GM18870 (cell line): ENCODE measurements at regions not wholly inside any gene's neighbourhood (a gene's known extent, or its start where the extent isn't known, plus 50 kb on each side); places are given as distances from the start of the nearest gene placed in this dataset.
"Not testable (repeated sequence)": the region's sequence is repeated elsewhere in the genome, so short reads cannot be mapped to it uniquely, and the experiment has no call there.

Experiments used
- ATAC-seq: cut with Tn5 transposase; IDR thresholded peaks from one replicate; pipeline ENCODE4 v1.9.1; 2021; ENCODE audit warnings: moderate library complexity; ENCODE audit not compliant: unreplicated experiment

DNA sequence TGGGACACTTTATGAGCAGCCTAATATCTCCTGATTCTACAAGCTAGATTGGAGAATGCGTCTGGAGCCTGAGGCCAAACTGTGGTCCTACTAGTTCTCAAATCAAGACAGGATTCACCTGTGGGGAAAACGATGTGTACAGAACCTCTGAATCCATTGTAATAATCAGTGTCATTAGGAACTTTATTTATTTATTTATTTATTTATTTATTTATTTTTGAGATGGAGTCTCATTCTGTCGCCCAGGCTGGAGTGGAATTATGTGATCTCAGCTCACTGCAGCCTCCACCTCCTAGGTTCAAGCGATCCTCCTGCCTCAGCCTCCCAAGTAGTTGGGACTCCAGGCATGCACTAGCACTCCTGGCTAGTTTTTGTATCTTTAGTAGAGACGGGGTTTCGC is 52.6 kb upstream of the KIF26B start:
- ATAC-seq = not testable (repeated sequence)

DNA sequence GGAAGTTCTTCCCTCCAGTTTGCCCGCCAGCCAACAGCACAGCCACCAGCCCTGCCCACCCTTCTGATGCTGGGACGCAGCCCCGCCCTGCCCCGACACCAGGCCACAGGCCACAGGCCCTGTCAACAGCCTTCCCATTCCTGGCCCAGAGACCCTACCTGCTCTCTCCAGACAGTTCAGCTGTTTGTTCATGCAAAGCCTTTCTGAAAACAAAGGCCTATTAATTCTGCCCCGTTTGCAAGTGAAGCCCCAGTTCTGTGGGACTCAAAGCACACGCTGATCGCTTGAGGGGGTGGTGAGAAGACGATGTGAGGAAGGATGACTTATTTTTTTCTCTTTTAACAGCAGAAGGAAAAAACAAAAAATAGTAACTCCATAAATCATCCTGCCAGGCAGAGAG is 55.4 kb upstream of the KIF26B start:
- no peak for ATAC-seq

DNA sequence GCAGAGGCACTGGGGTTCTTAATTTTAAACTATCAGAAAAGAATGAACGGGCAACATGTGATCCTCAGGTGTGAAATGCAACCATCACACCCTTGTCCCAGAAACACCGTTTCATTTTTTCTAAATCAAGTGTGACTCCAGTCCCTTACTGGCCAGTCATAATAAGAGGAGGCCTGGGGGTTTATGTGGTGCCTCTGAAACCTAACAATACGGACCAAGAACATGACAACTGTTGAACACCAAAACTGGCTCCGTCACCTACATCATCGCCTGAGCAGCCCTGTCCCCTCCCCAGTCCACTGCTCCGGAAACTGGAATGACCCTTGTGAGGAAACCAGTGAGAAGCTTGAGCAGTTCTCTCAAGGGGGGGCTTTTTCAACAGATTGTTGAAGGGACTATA is 55.9 kb upstream of the KIF26B start:
- ATAC-seq = no peak

DNA sequence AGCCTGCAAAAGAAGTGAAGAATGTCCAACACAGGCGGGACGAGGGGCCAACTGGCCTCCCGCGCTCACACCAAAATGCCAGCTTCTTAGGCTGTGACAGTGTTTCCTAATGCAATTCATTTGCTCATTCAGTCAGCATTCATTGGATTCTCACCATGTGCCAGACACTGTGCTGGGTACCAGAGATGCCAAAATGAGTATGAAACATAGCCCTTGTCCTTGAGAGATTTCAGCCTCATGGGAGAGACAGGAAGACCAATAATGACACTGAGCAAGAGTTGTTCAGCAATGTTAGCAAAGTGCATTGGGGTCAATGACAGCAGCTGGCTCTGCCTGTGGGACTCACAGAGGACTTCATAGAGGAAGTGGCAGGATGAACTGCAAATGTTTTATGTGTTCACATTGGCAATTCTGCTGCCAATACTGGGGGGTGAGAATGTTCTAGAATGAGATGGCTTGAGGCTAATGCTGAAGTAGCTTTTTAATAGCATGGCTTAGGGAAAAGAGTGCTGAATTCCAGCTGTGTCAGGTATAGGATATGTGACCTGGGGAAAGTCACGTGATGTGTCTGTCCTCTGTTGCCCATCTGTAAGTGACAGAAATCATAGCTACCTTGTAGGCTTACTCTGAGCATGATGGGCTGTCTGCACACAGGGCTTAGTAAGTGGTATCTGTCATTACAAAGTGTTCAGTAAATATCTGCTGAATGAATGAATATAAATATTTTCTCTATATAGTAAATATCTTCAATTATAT is 58.3 kb upstream of the KIF26B start:
- ATAC-seq = no peak

DNA sequence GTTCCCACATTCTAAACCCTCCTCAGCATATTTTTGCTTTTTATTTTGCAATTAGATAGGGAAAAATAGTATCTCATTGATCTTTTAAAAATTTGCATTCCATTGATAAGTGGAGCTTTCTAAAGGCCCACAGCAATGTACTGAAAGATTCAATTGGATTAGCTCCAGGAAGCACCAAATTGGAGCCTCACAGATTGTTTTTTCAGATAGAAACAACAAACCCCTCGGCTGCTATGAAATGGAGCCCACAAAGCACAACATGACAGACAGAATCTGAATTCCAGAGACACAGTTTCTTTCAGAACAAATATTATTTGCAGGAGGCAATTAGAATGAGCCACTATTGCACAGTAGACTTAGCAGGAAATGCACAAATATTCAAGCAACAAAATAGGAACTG is 58.9 kb upstream of the KIF26B start:
- no peak for ATAC-seq

DNA sequence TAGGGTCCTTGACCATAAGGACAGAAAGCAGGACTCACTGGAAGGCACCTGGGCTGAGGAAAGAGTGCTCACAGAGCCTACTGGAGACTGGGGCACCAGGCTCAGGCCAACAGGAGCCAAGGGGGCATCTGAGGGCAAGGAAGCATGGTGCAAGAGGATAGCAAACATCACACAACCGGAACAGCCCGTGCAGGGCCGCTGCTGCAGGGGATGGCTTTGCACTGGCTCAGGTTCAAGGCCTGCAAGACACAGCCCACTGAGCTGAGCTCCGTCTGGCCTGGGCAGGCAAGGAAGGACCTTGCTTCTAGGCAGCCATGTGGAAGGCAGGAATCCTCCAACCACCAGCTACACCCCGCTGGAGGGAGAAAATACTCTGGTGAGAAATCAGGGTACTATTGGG is 59.8 kb upstream of the KIF26B start:
- ATAC-seq = no peak

DNA sequence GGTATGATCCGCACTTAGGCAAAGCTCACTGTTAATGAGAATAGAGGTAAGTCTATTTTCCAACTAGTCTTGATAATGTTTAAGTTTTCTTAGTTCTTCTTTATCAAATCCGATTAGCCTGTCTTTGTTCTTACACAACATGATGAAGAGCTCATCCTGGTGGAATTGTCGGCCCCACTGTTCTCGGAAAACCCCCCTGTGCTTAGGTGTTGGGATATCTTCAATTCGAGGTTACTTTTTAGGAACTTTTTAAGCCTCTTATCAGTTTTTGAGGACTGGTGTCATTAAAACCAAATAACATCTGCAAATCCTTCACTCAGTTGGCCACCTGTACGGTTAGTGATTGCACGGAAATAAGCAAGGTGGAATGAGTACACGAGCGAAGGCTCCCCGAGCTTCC is 60.7 kb upstream of the KIF26B start:
- no peak for ATAC-seq

DNA sequence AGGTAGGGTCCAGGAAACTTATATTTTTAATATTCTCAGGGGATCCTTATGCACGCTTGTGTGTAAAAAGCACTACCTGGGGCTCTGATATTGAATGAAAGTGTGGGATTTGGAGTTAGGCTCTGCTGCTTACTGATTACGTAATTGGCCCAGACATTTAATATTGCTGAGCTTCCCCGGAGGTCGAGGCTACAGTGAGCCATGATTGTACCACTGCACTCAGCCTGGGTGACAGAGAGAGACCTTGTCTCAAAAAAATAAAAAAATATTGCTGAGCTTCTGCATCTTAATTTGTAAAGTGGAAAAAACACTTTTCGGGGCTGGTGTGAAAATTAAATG is 62.2 kb upstream of the KIF26B start:
- ATAC-seq = no peak

DNA sequence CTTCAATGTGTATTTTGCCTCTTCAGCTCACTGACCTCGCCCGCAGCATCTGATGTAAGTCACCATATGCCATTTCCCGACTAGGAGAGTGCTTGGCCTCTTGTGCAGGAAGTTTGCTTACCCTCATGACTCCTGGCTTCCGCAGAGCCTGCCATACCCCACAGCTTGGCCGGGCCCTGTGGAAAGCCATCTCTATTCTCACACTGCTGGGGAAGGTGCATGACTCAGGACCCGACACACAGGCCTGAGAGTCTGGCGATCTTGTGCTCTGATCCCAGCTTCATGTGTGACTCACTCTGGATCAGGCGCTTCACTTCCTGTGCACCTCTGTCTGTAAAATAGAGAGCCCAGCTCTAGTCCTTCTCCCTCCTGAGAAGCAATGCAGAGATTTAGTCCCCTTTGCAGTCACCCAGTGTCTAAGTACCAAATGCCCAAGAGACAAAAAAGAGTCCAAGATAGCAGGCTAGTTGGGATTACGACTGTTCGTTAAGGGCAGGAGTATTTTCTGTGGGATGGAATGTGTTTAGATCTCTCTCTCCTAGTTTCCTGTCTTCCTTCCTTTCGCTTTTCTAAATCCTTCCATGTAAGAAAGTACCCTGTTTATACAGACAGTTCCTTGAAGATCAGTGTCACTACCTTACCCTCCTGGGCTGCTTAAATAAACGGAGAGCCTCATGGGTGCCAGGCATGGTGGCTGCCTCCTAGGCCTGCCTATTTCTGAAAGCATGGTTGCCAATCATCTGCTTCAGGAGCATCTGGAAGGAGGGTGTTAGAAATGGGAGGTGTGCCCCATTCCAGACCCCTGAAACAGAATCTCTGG is 62.8 kb upstream of the KIF26B start:
- ATAC-seq = no peak

DNA sequence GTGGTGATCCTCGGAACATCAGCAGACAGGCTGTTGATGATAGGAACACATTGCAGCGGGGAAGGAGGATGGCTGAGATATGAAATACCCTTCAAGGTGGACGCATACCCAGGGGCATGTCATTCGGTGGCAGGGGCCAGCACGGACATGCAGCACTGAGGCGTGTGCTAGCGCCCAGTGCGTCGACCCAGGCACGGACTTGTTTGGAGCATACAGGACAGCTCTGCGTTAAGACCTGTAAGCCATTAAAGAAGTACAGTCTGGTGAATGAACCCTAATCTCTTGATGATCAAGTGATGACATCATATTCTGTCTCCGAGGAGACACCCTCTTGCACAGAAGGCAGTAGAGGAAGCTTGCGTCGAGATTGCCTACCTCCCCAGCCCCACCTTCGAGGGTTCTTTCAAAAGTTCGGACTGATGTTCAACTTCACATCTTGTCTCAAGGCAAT is 63.6 kb upstream of the KIF26B start:
- no peak for ATAC-seq

DNA sequence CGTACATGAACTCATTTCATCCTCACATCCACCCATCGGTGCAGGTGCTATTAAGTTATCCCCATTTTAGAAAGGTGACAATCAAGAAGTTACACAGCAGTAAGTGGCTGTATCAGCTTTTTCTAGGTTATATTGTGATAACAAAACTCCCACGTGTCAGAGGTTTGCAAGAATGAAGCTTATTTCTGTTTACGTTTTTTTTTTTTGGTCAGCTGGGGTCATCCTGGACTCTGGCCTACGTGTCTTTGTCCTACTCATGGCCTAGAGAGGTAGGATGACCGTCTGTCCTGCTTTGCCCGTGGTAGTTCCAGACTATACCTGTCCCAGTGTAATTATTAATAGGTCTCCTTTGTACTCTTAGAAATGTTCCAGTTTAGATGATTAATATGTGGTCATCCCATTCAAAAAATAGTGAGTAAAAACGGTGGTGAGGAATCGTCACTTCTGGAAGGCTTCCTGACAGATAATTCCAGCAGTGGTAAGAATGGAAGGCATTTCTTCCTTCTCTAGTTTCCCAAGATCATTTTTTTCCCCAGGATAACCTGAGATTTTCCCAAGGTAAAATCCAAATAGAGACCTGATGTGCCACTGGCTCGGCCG is 64.2 kb upstream of the KIF26B start:
- no peak for ATAC-seq

DNA sequence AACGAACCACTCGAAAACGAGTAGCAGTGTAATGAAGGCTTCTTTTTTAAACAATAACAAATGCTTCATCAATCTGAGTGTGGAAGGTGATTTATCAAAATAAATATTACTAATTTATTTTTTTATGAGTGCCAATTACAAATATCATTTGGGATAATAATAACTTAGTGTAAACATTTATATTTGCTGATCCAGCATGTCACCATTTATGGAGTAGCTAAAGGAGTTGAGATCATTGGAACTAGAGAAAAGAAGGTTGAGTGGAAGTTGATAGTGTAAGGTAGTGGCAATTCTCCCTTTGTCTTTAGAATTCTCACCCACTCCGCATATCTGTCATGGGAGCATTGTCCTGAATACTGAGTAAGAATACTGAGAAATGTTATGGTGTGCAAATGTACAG is 67.1 kb upstream of the KIF26B start:
- no peak for ATAC-seq

DNA sequence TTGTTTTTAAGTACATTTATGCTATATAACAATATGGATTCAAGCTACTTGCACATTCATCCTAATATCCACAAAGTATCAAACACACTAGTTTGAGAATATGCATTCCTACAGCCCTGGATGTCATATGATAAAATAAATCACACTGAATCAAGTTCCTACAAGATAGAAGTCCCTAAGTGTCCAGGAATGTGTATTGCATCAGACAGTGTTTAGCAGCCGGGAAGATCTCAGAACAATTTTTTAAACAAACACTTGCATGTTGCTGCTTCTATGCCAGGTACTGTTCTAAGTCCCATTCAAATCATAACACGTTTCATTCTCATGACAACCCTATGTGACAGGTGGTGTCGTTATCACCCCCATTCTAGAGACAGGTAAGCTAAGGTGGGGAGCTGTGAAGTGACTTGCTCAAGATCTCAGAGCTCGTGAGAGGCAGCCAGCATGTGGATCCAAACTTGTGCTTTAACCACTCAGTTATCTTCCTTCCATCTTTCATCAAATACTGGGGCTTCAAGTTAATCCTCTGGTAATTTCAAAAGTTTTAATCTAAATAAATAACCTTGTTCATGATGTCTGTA is 68.3 kb upstream of the KIF26B start:
- no peak for ATAC-seq

DNA sequence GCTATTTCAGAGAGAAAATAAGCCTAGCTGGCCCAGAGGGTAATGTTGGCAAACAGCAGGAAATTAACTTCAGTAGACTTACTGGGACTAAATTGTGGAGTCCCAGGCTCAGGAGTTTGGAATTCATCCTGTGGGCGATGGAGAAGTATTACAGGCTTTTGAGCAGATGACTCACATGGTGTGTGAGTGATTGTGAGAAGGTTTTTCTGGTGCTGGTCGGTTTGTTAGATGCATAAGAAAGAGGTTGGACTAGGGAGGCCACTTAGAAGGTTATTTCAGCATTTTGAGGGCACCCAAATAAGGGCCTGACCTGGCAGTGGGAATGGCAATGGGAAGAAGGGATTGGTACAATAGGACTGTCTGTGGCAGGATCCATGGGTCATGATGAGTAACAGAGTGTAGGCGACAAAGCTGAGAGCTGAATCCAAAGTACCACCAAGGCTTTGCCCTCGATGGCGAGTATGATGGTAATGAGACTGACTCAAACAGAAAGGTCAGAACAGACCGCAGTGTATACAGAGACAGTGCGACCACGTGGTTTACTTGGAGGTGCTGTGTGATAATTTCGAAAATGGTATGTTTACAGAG is 69.2 kb upstream of the KIF26B start:
- ATAC-seq = no peak

DNA sequence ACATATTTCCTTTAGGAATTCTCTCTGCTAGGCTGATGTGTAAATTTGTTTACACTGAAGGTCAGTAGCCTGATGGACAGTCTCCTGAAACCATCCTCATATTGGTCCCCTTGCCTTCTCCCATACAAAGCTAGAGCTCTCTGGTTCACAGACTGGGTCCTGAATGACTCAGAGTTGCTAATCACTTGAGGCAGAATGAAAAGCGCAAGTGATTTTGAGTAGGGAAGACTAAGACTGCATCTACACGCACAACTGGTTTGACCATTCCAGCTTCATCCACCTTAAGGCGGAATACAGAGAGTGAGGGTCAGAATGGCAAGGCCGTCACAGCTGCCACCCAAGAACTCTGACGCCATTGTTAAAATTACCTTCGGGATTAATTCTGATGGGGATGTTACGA is 70.2 kb upstream of the KIF26B start:
- no peak for ATAC-seq

DNA sequence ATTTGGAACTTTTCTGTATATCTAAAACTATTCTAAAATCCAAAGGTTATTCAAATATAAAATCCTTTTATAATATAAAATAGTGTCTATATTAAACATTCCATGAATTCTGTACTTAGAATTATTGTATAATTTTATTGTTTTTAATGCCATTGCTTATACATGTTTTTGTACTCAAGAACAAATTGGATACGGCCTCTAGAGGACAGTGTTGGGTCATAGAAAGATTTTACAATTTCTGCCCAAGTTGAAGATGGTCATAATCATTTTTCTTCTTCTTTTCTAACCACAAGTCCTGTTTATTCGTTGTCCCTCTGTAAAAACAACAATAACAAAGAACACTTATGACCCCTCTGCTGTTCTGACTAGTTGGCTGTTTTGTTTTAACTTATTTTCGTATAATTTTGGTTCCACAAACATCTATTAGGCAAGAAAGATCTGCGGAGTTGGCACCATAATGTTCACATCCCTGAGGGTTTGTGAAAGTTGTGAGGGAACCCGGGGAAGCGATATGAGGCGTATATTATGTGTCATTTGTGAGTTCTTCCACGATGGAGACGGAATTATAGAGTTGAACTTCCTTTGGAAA is 75.7 kb upstream of the KIF26B start:
- no peak for ATAC-seq

DNA sequence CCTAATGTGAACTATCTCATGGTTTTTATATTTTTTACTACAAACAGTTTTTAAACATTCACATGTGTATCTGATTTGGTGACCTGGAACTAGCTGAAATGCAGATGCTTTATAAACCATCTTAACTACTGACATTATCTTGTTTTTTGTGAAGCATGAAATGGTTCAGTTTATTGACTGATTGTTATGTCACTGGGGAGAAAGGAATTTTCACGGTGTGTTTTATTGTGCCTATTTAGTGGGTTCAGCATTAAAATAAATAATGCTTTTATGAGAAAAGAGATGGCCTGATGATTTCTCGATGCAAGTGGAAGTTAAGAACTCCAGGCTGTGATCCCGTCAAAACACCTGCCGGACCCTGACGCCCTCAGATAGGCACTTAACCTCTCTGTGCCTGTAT is 79.9 kb upstream of the KIF26B start:
- no peak for ATAC-seq

DNA sequence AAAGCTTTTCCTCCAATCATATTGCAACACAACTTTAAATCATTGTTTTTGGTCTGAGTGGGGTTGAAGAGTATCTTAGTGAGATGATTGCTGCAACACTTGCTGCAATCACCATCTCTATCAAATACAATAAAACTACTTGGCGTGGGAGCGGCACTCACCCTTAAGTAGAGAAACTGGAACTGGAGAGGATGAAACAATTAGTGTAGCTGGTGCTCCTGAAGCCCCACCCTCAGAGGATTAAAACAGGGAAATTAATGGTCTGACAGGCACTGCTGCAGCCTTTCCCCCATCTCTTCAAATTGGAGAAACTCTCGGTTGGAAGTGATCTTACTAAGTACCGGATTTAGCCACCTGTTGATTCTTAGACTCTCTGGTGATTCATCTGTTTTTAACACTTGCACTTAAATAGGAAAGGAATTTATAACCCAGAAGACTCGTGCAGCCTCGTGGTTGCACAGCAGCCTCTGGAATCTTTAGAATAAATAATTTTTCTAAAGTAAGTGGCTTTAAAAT is 80.5 kb upstream of the KIF26B start:
- no peak for ATAC-seq

DNA sequence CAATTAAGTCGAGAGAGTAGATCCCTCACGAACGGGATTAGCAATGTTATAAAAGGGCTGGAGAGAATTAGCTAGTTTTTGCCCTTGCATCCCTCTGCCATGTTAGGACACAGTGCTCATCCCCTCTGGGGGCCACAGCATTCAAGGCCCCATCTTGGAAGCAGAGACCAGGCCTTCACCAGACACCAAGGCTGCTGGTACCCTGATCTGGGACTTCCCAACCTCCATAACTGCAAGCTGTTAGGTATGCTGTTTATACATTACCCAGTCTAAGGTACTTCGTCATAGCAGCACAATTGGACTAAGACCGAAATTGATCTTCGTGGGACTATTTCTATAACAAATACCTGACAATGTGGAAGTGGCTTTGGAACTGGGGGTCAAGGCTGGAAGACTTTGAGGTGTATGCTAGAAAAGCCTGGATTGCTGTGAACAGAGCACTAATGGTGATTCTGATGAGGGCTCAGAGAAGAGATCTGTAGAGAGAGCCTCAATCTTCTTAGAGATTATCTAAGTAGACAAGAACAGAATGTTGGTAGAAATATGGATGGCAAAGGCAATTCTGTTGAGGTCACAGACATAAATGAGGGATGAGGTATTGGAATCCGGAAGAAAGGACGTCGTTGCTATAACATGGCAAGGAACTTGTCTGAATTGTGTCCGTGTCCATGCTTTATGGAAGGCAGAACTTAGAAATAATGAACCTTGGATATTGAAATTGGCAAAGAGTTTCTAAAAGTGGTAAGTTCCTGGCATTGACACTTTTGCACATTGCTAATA is 83.8 kb upstream of the KIF26B start:
- ATAC-seq = no peak

DNA sequence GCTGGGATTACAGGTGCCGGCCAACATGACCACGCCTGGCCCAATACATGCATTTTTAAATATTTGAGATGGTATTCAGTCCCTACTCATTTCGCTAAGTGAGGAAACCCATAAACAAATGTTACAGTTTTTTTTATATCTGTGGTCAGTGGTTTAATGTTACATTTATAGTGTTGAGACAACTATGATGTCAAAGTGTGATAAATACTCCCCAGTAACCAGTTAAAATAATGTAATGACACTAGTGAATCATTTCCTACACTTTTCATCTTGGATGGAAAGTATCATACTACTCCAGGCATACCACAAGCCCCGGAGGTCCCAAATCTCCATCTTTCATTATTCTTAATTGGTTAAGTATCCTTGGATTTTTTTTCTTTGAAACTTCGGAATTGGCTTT is 87.5 kb upstream of the KIF26B start:
- ATAC-seq = no peak
